Left ventricle myocardium superior (tissue), 1 donor: ENCODE measurements at regions not wholly inside any gene's neighbourhood (a gene's known extent, or its start where the extent isn't known, plus 50 kb on each side); places are given as distances from the start of the nearest gene placed in this dataset.
"Not testable (repeated sequence)": the region's sequence is repeated elsewhere in the genome, so short reads cannot be mapped to it uniquely, and the experiment has no call there.

Source experiments
- ATAC-seq: fragments of 200-7000 bp; cut with Tn5 transposase; one replicate; pipeline ENCODE4 v1.9.1; 2020; ENCODE audit warnings: mild to moderate bottlenecking, moderate library complexity
- DNase-seq: peaks from one replicate; pipeline ENCODE4 v3.0.0-alpha.2; 2020
- intact Hi-C: fragments of 100-400 bp; cut with micrococcal nuclease; formaldehyde crosslinking; loops from one replicate; pipeline ENCODE4 v1.11.0; 2022
- donor health status: DM: no; HTN: yes; CAD: no; lungs with severe emphysema.

- DNase-seq (no peak), ATAC-seq (no peak)
- intact Hi-C loops, result no loop called here
Observed at GRCh38 chr3:106065831-106066230, 197.0 kb upstream of the CBLB start.

GRCh38 chr3:106067711-106068110 is 198.9 kb upstream of the CBLB start:
- ATAC-seq (no peak), DNase-seq (no peak)
- intact Hi-C loops, result no loop called here

- ATAC-seq (peak; percentile 24), DNase-seq (no peak)
- intact Hi-C loops, result no loop called here
Observed at GRCh38 chr3:106068381-106068780, 199.6 kb upstream of the CBLB start.

- ATAC-seq, result peak; percentile 92
- DNase-seq, result no peak
- intact Hi-C loops, result no loop called here
Observed at GRCh38 chr3:106068795-106069194, 200.0 kb upstream of the CBLB start.

GRCh38 chr3:106070187-106070586 is 201.4 kb upstream of the CBLB start:
- intact Hi-C loops, result no loop called here
- ATAC-seq (peak; percentile 60), DNase-seq (no peak)

- no peak for ATAC-seq
- intact Hi-C loops, result no loop called here
- DNase-seq, result no peak
Observed at GRCh38 chr3:106071306-106071705, 202.5 kb upstream of the CBLB start.

- not testable (repeated sequence) for DNase-seq
Observed at GRCh38 chr3:106072596-106072995, 203.8 kb upstream of the CBLB start.

GRCh38 chr3:106073806-106074205 is 205.0 kb upstream of the CBLB start:
- ATAC-seq, intact Hi-C loops, DNase-seq: not testable (repeated sequence)

More at GRCh38 chr3:106072596-106072995, 203.8 kb upstream of the CBLB start:
- intact Hi-C loops, ATAC-seq: not testable (repeated sequence)

GRCh38 chr3:106075731-106076130 is 206.9 kb upstream of the CBLB start:
- DNase-seq, intact Hi-C loops, ATAC-seq: not testable (repeated sequence)

GRCh38 chr3:106078635-106079034 is 209.8 kb upstream of the CBLB start:
- ATAC-seq (no peak), DNase-seq (no peak)
- intact Hi-C loops, result no loop called here

- DNase-seq, result no peak
- intact Hi-C loops, result no loop called here
- no peak for ATAC-seq
Observed at GRCh38 chr3:106082616-106083015, 213.8 kb upstream of the CBLB start.

GRCh38 chr3:106083207-106083606 is 214.4 kb upstream of the CBLB start:
- DNase-seq, result no peak
- no peak for ATAC-seq
- intact Hi-C loops, result no loop called here

- intact Hi-C loops, result no loop called here
- ATAC-seq (no peak), DNase-seq (no peak)
Observed at GRCh38 chr3:106083854-106084253, 215.0 kb upstream of the CBLB start.

- intact Hi-C loops, result no loop called here
- DNase-seq, result no peak
- ATAC-seq, result no peak
Observed at GRCh38 chr3:106086038-106086437, 217.2 kb upstream of the CBLB start.

- intact Hi-C loops, result no loop called here
- no peak for ATAC-seq
- no peak for DNase-seq
Observed at GRCh38 chr3:106086636-106087035, 217.8 kb upstream of the CBLB start.

- no peak for DNase-seq
- no peak for ATAC-seq
- intact Hi-C loops, result no loop called here
Observed at GRCh38 chr3:106088304-106088703, 219.5 kb upstream of the CBLB start.

GRCh38 chr3:106088899-106089298 is 220.1 kb upstream of the CBLB start:
- DNase-seq (no peak), ATAC-seq (no peak)
- intact Hi-C loops, result no loop called here

- DNase-seq (no peak), ATAC-seq (no peak)
- intact Hi-C loops, result no loop called here
Observed at GRCh38 chr3:106089806-106090205, 221.0 kb upstream of the CBLB start.

- intact Hi-C loops, result no loop called here
- DNase-seq (no peak), ATAC-seq (no peak)
Observed at GRCh38 chr3:106092792-106093191, 224.0 kb upstream of the CBLB start.

- intact Hi-C loops, result no loop called here
- no peak for DNase-seq
- ATAC-seq, result no peak
Observed at GRCh38 chr3:106093616-106094015, 224.8 kb upstream of the CBLB start.

GRCh38 chr3:106097817-106098435 is 229.1 kb upstream of the CBLB start:
- no peak for DNase-seq
- ATAC-seq, result no peak
- intact Hi-C loops, result no loop called here

- intact Hi-C loops, result no loop called here
- DNase-seq, result no peak
- ATAC-seq, result no peak
Observed at GRCh38 chr3:106103383-106103782, 234.6 kb upstream of the CBLB start.
